Suprapubic skin (tissue), 4 donors: ENCODE measurements at regions not wholly inside any gene's neighbourhood (a gene's known extent, or its start where the extent isn't known, plus 50 kb on each side); places are given as distances from the start of the nearest gene placed in this dataset.

Experiments used
- EP300 ChIP-seq: sonication (generic); formaldehyde crosslinking; IDR thresholded peaks from one replicate; pipeline ENCODE4 v1.6.1; 2017; ENCODE audit warnings: antibody characterized with exemption
- POLR2A ChIP-seq, 2 donors: fragments of 450-650 bp; IDR thresholded peaks; one replicate each; pipeline ENCODE4 v1.6.1; 2017; ENCODE audit warnings: antibody characterized with exemption in 2 of 2, mild to moderate bottlenecking in 2 of 2, moderate library complexity in 2 of 2
- POLR2AphosphoS5 ChIP-seq, 3 donors: sonication (generic); formaldehyde crosslinking; IDR thresholded peaks; one replicate each; pipeline ENCODE4 v1.6.1; 2017; ENCODE audit warnings: antibody characterized with exemption in 3 of 3
- TF ChIP-seq, protein P1 (sequence below), 2 donors: fragments of 200-600 bp in 1 of 2; fragments of 450-650 bp in 1 of 2; sonication (generic) in 1 of 2; IDR thresholded peaks; one replicate each; pipeline ENCODE4 v1.5.1; 2016 to 2019; ENCODE audit warnings: antibody characterized with exemption in 2 of 2, mild to moderate bottlenecking in 1 of 2, moderate library complexity in 1 of 2

DNA sequence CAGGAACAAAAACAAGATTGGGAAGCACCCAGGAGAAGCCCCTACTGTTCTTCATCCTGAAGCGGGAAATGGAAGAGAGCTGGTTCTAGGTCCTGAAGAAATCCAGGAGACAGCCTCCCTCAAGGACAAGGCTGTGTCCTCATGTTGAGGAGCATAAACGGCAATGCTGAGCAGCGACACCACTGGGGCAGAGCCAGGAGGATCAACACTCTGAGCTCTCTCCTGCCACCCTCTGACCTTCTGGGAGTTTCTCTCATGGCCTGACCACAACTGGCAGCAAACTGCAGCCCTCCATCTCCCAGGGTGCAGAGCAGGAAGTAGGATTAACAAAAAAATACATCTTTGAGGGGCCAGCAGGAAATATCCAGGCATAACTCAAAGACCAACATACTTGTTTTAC is 1292.2 kb upstream of the TMEM132C start:
- TF ChIP-seq, protein P1, sequence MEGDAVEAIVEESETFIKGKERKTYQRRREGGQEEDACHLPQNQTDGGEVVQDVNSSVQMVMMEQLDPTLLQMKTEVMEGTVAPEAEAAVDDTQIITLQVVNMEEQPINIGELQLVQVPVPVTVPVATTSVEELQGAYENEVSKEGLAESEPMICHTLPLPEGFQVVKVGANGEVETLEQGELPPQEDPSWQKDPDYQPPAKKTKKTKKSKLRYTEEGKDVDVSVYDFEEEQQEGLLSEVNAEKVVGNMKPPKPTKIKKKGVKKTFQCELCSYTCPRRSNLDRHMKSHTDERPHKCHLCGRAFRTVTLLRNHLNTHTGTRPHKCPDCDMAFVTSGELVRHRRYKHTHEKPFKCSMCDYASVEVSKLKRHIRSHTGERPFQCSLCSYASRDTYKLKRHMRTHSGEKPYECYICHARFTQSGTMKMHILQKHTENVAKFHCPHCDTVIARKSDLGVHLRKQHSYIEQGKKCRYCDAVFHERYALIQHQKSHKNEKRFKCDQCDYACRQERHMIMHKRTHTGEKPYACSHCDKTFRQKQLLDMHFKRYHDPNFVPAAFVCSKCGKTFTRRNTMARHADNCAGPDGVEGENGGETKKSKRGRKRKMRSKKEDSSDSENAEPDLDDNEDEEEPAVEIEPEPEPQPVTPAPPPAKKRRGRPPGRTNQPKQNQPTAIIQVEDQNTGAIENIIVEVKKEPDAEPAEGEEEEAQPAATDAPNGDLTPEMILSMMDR (IDR thresholded peaks at IDR 0.05) = no peak
- TF ChIP-seq POLR2AphosphoS5 (IDR thresholded peaks at IDR 0.05) = no peak
- no peak for TF ChIP-seq POLR2A (IDR thresholded peaks at IDR 0.05)
- TF ChIP-seq EP300 = no peak
